ENCODE measurements at regions not wholly inside any gene's neighbourhood (a gene's known extent, or its start where the extent isn't known, plus 50 kb on each side); places are given as distances from the start of the nearest gene placed in this dataset.

- TF ChIP-seq CTCF (IDR thresholded peaks at IDR 0.05; ENCODE audit: unreplicated experiment) = no peak
- DNase-seq (ENCODE audit: low spot score, unreplicated experiment) = no peak
- H3K4me3 Mint-ChIP-seq (ENCODE audit: low read depth) = no peak overlapping the region
- no peak overlapping the region for H3K27ac Mint-ChIP-seq
- no peaks in the 10 kb centered on the region for H3K4me1 Mint-ChIP-seq (ENCODE audit: low read depth)
- H3K36me3 Mint-ChIP-seq (ENCODE audit: insufficient read depth) = no peaks in the 10 kb centered on the region
- no peaks in the 10 kb centered on the region for H3K27me3 Mint-ChIP-seq
- peaks cover 5% of the 10 kb centered on the region for H3K9me3 Mint-ChIP-seq (ENCODE audit: low read depth)
Observed at GRCh38 chr21:23524685-23525084, 2082.6 kb downstream of the MRPL39 start.

- no peaks in the 10 kb centered on the region for H3K27me3 Mint-ChIP-seq
- no peak for DNase-seq (ENCODE audit: low spot score, unreplicated experiment)
- H3K4me3 Mint-ChIP-seq (ENCODE audit: low read depth) = no peak overlapping the region
- H3K27ac Mint-ChIP-seq = no peak overlapping the region
- no peaks in the 10 kb centered on the region for H3K4me1 Mint-ChIP-seq (ENCODE audit: low read depth)
- H3K9me3 Mint-ChIP-seq (ENCODE audit: low read depth) = peaks cover 8% of the 10 kb centered on the region
- no peak for TF ChIP-seq CTCF (IDR thresholded peaks at IDR 0.05; ENCODE audit: unreplicated experiment)
- no peaks in the 10 kb centered on the region for H3K36me3 Mint-ChIP-seq (ENCODE audit: insufficient read depth)
Observed at GRCh38 chr21:23522751-23523150, 2084.5 kb downstream of the MRPL39 start.

- H3K4me1 Mint-ChIP-seq (ENCODE audit: low read depth) = no peaks in the 10 kb centered on the region
Observed at GRCh38 chr21:23507501-23507900, 2099.8 kb downstream of the MRPL39 start.

GRCh38 chr21:23496729-23497128 is 2110.6 kb downstream of the MRPL39 start:
- DNase-seq (ENCODE audit: low spot score, unreplicated experiment) = no peak
- no peaks in the 10 kb centered on the region for H3K27me3 Mint-ChIP-seq
- peaks cover 24% of the 10 kb centered on the region for H3K9me3 Mint-ChIP-seq (ENCODE audit: low read depth)
- no peak overlapping the region for H3K4me3 Mint-ChIP-seq (ENCODE audit: low read depth)
- H3K4me1 Mint-ChIP-seq (ENCODE audit: low read depth) = no peaks in the 10 kb centered on the region
- H3K36me3 Mint-ChIP-seq (ENCODE audit: insufficient read depth) = no peaks in the 10 kb centered on the region
- no peak for TF ChIP-seq CTCF (IDR thresholded peaks at IDR 0.05; ENCODE audit: unreplicated experiment)
- no peak overlapping the region for H3K27ac Mint-ChIP-seq

More at GRCh38 chr21:23507501-23507900, 2099.8 kb downstream of the MRPL39 start:
- H3K27ac Mint-ChIP-seq = no peak overlapping the region
- H3K36me3 Mint-ChIP-seq (ENCODE audit: insufficient read depth) = no peaks in the 10 kb centered on the region
- DNase-seq (ENCODE audit: low spot score, unreplicated experiment) = no peak
- no peak overlapping the region for H3K4me3 Mint-ChIP-seq (ENCODE audit: low read depth)
- TF ChIP-seq CTCF (IDR thresholded peaks at IDR 0.05; ENCODE audit: unreplicated experiment) = no peak
- no peaks in the 10 kb centered on the region for H3K27me3 Mint-ChIP-seq
- H3K9me3 Mint-ChIP-seq (ENCODE audit: low read depth) = peaks cover 8% of the 10 kb centered on the region

GRCh38 chr21:23488245-23488644 is 2119.0 kb downstream of the MRPL39 start:
- no peaks in the 10 kb centered on the region for H3K4me1 Mint-ChIP-seq (ENCODE audit: low read depth)
- H3K9me3 Mint-ChIP-seq (ENCODE audit: low read depth) = peaks cover 17% of the 10 kb centered on the region
- H3K4me3 Mint-ChIP-seq (ENCODE audit: low read depth) = no peak overlapping the region
- TF ChIP-seq CTCF (IDR thresholded peaks at IDR 0.05; ENCODE audit: unreplicated experiment) = no peak
- peaks cover 1% of the 10 kb centered on the region for H3K36me3 Mint-ChIP-seq (ENCODE audit: insufficient read depth)
- DNase-seq (ENCODE audit: low spot score, unreplicated experiment) = no peak
- H3K27ac Mint-ChIP-seq = no peak overlapping the region
- H3K27me3 Mint-ChIP-seq = no peaks in the 10 kb centered on the region
